OCI-LY7 (cell line): ENCODE measurements at regions not wholly inside any gene's neighbourhood (a gene's known extent, or its start where the extent isn't known, plus 50 kb on each side); places are given as distances from the start of the nearest gene placed in this dataset.

Experiments used
- EZH2phosphoT487 ChIP-seq: fragments of 200-600 bp; sonication (generic); IDR thresholded peaks from 2 replicates; pipeline ENCODE4 v1.6.1; 2018; ENCODE audit warnings: low read depth, borderline replicate concordance, mild to moderate bottlenecking, mixed run types, antibody characterized with exemption, low read length, moderate library complexity, mixed read lengths
- TF ChIP-seq, protein P1 (sequence below): fragments of 200-600 bp; sonication (generic); conservative IDR thresholded peaks from 2 replicates; pipeline ENCODE4 v1.5.1; 2014; ENCODE audit warnings: mild to moderate bottlenecking, antibody characterized with exemption, low read length, moderate library complexity, mixed read lengths

DNA sequence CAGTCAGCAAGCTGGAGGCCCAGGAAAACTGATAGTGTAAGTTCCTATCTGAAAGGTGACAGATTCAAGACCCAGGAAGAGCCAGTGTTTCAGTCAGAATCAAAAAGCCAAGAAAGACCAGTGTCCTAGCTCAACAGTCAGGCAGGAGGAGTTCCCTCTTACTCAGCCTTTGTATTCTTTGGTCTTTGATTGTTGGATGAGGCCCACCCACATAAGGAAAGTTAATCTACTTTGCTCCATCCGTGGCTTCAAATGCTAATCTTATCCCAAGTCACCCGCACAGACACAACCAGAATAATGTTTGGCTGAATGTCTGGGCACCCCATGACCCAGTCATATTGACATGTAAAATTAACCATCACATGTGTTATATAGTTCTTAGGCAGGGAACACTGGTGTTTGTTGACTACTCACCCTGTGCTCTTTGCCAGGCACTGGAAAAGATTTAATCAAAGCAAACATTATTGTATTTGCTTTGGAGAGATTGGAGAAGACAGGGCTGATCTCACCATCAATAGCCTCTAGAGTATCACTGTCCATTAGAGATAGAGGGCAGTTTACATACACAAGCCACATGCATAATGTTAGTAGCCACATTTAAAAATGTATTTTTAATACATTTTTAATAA is 96.3 kb upstream of the KCNN2 start:
- TF ChIP-seq, protein P1, sequence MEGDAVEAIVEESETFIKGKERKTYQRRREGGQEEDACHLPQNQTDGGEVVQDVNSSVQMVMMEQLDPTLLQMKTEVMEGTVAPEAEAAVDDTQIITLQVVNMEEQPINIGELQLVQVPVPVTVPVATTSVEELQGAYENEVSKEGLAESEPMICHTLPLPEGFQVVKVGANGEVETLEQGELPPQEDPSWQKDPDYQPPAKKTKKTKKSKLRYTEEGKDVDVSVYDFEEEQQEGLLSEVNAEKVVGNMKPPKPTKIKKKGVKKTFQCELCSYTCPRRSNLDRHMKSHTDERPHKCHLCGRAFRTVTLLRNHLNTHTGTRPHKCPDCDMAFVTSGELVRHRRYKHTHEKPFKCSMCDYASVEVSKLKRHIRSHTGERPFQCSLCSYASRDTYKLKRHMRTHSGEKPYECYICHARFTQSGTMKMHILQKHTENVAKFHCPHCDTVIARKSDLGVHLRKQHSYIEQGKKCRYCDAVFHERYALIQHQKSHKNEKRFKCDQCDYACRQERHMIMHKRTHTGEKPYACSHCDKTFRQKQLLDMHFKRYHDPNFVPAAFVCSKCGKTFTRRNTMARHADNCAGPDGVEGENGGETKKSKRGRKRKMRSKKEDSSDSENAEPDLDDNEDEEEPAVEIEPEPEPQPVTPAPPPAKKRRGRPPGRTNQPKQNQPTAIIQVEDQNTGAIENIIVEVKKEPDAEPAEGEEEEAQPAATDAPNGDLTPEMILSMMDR = no peak
- no peak for TF ChIP-seq EZH2phosphoT487
